ENCODE measurements at regions not wholly inside any gene's neighbourhood (a gene's known extent, or its start where the extent isn't known, plus 50 kb on each side); places are given as distances from the start of the nearest gene placed in this dataset.

DNA sequence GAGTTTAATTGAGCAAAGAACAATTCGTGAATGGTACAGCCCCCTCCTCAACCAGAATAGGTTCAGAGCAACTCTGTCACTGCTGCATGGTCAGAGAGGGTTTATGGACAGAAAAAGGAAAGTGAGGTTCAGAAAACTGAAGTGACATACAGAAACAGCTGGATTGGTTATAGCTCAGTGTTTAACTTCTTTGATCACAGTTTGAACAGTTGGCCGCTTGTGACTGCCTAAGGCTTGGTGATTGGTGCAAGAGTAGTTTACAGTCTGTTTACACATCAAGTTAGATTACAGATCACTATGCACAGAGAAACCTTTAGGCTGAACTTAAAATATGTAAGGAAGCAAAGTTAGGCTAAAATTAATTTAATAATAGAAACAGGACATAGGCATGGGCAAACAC, 459.2 kb downstream of the KCNJ3 start:
- TF ChIP-seq ZNF843 (tag by site-specific recombination; IDR thresholded peaks at IDR 0.05) = no peak
- TF ChIP-seq, protein P1, sequence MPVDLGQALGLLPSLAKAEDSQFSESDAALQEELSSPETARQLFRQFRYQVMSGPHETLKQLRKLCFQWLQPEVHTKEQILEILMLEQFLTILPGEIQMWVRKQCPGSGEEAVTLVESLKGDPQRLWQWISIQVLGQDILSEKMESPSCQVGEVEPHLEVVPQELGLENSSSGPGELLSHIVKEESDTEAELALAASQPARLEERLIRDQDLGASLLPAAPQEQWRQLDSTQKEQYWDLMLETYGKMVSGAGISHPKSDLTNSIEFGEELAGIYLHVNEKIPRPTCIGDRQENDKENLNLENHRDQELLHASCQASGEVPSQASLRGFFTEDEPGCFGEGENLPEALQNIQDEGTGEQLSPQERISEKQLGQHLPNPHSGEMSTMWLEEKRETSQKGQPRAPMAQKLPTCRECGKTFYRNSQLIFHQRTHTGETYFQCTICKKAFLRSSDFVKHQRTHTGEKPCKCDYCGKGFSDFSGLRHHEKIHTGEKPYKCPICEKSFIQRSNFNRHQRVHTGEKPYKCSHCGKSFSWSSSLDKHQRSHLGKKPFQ (tag by site-specific recombination; IDR thresholded peaks at IDR 0.05) = no peak
- H3K36me3 ChIP-seq (ENCODE audit: control insufficient read depth in 2 of 2, insufficient read depth in 1 of 2, low read length in 2 of 2) = no peaks in the 10 kb centered on the region
- no peak overlapping the region for H3K27ac ChIP-seq (ENCODE audit: extremely low read depth, low read depth, low read length)
- ChIA-PET POLR2A (no interaction called here), CTCF (no interaction called here)
- no peaks in the 10 kb centered on the region for H3K4me1 ChIP-seq (ENCODE audit: control insufficient read depth, insufficient read depth, low read length)
- H3K9me3 ChIP-seq (ENCODE audit: control insufficient read depth, insufficient read depth, low read depth, low read length) = no peaks in the 10 kb centered on the region
- no peak overlapping the region for H3K4me3 ChIP-seq (ENCODE audit: low read depth, low read length)

- Histone ChIP-seq H3K9me3 (ENCODE audit: control insufficient read depth, insufficient read depth, low read depth, low read length) (no peaks in the 10 kb centered on the region), H3K27ac (ENCODE audit: extremely low read depth, low read depth, low read length) (no peak overlapping the region), H3K4me3 (ENCODE audit: low read depth, low read length) (no peak overlapping the region), H3K36me3 (ENCODE audit: control insufficient read depth in 2 of 2, insufficient read depth in 1 of 2, low read length in 2 of 2) (no peaks in the 10 kb centered on the region), H3K4me1 (ENCODE audit: control insufficient read depth, insufficient read depth, low read length) (no peaks in the 10 kb centered on the region)
- CTCF ChIA-PET = no interaction called here
- POLR2A ChIA-PET = no interaction called here
- no peak for TF ChIP-seq ZNF398 (tag by site-specific recombination; IDR thresholded peaks at IDR 0.05)
Observed at GRCh38 chr2:155157065-155157464, 458.6 kb downstream of the KCNJ3 start.

GRCh38 chr2:155151945-155152344, 453.4 kb downstream of the KCNJ3 start:
- no peaks in the 10 kb centered on the region for H3K36me3 ChIP-seq (ENCODE audit: control insufficient read depth in 2 of 2, insufficient read depth in 1 of 2, low read length in 2 of 2)
- TF ChIP-seq ZNF580 (tag by site-specific recombination; IDR thresholded peaks at IDR 0.05) (no peak), ZNF280D (tag by site-specific recombination; IDR thresholded peaks at IDR 0.05) (no peak), ZEB2 (tag by site-specific recombination; IDR thresholded peaks at IDR 0.05) (no peak), ZNF837 (tag by site-specific recombination; IDR thresholded peaks at IDR 0.05) (no peak), ZNF629 (tag by site-specific recombination; IDR thresholded peaks at IDR 0.05) (no peak), ZNF175 (tag by site-specific recombination; IDR thresholded peaks at IDR 0.05) (no peak), TRIM28 (IDR thresholded peaks at IDR 0.05; ENCODE audit: borderline replicate concordance, low read length) (no peak), RBAK (tag by site-specific recombination; IDR thresholded peaks at IDR 0.05) (no peak), SP3 (tag by site-specific recombination; IDR thresholded peaks at IDR 0.05) (no peak)
- no peak overlapping the region for H3K27ac ChIP-seq (ENCODE audit: extremely low read depth, low read depth, low read length)
- H3K4me1 ChIP-seq (ENCODE audit: control insufficient read depth, insufficient read depth, low read length) = no peaks in the 10 kb centered on the region
- POLR2A ChIA-PET = no interaction called here
- H3K9me3 ChIP-seq (ENCODE audit: control insufficient read depth, insufficient read depth, low read depth, low read length) = no peaks in the 10 kb centered on the region
- CTCF ChIA-PET = interaction anchor here (0.9 kb wide), 1 partner anchor 9 kb away, joined by 3 read pairs; no protein-coding TSS in a partner anchor
- H3K4me3 ChIP-seq (ENCODE audit: low read depth, low read length) = no peak overlapping the region

GRCh38 chr2:155151472-155151871, 453.0 kb downstream of the KCNJ3 start:
- POLR2A ChIA-PET = no interaction called here
- Histone ChIP-seq H3K36me3 (ENCODE audit: control insufficient read depth in 2 of 2, insufficient read depth in 1 of 2, low read length in 2 of 2) (no peaks in the 10 kb centered on the region), H3K4me3 (ENCODE audit: low read depth, low read length) (no peak overlapping the region), H3K27ac (ENCODE audit: extremely low read depth, low read depth, low read length) (no peak overlapping the region), H3K9me3 (ENCODE audit: control insufficient read depth, insufficient read depth, low read depth, low read length) (no peaks in the 10 kb centered on the region), H3K4me1 (ENCODE audit: control insufficient read depth, insufficient read depth, low read length) (no peaks in the 10 kb centered on the region)
- no peak for TF ChIP-seq ZNF214 (tag by site-specific recombination; IDR thresholded peaks at IDR 0.05; ENCODE audit: borderline replicate concordance)
- no peak for TF ChIP-seq ZNF624 (tag by site-specific recombination; IDR thresholded peaks at IDR 0.05)
- TF ChIP-seq, protein P2, sequence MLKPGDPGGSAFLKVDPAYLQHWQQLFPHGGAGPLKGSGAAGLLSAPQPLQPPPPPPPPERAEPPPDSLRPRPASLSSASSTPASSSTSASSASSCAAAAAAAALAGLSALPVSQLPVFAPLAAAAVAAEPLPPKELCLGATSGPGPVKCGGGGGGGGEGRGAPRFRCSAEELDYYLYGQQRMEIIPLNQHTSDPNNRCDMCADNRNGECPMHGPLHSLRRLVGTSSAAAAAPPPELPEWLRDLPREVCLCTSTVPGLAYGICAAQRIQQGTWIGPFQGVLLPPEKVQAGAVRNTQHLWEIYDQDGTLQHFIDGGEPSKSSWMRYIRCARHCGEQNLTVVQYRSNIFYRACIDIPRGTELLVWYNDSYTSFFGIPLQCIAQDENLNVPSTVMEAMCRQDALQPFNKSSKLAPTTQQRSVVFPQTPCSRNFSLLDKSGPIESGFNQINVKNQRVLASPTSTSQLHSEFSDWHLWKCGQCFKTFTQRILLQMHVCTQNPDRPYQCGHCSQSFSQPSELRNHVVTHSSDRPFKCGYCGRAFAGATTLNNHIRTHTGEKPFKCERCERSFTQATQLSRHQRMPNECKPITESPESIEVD (tag by site-specific recombination; IDR thresholded peaks at IDR 0.05) = no peak
- no peak for TF ChIP-seq ZNF600 (tag by site-specific recombination; IDR thresholded peaks at IDR 0.05)
- no peak for TF ChIP-seq ZNF324 (tag by site-specific recombination; IDR thresholded peaks at IDR 0.05)
- no peak for TF ChIP-seq ZNF146 (tag by site-specific recombination; IDR thresholded peaks at IDR 0.05)
- no peak for TF ChIP-seq ZNF768 (tag by site-specific recombination; IDR thresholded peaks at IDR 0.05)
- CTCF ChIA-PET = interaction anchor here (0.9 kb wide), 1 partner anchor 9 kb away, joined by 3 read pairs; no protein-coding TSS in a partner anchor
